ENCODE measurements at regions not wholly inside any gene's neighbourhood (a gene's known extent, or its start where the extent isn't known, plus 50 kb on each side); places are given as distances from the start of the nearest gene placed in this dataset.
"Not testable (repeated sequence)": the region's sequence is repeated elsewhere in the genome, so short reads cannot be mapped to it uniquely, and the experiment has no call there.

DNA sequence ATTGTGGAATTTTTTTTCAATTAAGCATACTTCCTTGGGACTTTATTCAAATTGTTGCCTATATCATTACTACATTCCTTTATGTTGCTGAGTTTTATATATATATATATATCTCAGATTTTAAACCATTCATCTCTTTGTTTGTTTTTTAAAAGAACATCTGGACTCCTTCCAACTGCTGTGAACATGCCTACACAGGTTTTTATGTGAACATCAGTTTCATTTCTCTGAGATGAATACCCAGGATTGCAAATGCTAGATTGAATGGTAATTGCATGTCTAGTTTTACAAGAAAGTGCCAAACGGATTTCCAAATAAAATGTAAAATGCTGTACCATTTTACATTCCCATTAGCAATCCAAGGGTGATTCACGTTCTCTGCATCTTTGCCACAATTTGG, 1289.3 kb downstream of the HACE1 start:
- DNase-seq (ENCODE audit: low spot score): no peak

DNA sequence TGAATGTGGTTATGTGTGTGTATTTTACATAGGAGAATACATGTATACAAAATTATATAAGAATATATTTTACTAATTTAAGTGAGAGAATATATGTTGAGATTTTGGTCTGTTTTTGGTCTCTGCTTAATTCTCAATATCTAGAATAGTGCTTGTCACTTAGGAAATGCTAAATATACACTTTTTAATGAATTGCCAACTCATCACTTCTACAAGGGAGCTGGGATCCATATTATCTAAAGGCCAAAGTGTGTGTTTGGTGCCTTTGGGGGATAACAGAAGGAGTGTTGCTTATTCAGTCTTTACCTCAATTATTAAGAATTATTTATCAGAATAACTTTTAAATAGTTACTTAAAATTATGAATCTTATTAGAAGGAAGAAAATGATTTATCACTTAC, 1304.8 kb downstream of the HACE1 start:
- DNase-seq (ENCODE audit: low spot score): no peak

DNA sequence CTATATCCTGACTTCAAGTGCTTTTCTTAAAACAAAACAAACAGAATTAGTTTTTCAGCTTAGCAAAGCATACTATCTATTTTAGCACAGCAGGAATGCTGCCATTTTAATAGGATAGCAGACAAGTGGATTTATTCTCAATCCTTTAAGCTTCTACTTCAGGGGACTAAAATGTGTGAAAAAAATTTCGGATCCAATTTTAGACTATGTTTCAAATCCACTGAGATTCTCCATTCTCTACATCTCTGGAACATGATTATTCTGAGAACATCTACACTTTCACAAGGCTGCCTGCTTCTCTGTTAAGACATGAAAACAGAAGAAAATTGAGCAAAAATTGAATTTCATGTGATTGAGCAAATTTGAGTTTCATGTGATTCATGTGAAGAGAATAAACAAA, 1321.3 kb downstream of the HACE1 start:
- no peak for DNase-seq (ENCODE audit: low spot score)

DNA sequence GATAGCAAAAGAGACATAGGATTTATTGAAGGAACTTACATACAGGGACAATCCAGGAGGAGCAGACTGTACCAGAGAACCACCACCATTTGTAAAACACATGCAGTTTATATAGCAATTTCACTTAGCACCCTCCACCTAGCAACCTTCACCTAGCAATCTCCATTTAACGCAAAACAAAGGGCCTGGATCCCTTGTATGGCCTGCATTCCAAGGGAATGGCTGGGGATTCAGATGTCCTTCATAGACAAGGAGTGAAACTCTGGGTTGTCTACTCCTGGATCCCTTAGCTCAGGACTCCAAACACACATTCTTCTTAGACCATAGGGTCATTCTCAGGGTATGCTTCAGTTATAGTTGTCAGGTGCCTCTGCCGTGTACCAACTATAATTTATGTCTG, 1324.9 kb downstream of the HACE1 start:
- DNase-seq (ENCODE audit: low spot score): no peak

DNA sequence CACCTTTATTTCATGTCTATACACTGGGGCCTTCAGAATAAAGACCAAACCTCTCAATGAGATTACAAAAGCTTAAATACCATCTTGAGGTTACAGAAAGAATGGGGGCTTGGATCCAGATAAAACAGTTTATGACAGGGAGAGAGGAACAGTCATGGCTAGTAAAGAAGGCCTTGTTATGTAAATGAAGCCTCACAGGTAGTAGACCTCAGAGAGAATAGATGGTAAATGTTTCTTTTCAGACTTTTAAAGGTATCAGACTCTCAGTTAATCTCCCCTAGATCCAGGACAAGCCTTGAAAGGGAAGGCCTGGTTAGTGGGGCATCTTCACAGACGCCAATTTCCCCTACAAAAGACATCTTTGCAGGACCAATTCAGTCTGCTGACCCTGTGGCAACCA, 1325.6 kb downstream of the HACE1 start:
- DNase-seq (ENCODE audit: low spot score): no peak

DNA sequence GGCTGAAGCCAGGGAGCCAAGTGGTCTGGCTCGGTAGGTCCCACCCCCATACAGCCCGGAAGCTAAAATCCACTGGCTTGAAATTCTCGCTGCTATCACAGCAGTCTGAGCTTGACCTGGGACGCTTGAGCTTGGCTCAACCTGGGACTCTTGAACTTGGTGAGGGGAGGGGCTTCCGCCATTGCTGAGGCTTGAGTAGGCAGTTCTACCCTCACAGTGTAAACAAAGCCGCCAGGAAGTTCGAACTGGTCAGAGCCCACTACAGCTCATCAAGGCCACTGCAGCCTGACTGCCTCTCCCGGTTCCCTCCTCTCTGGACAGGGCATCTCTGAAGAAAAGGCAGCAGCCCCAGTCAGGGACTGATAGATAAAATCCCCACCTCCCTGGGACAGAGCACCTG, 1337.7 kb downstream of the HACE1 start:
- no peak for DNase-seq (ENCODE audit: low spot score)

DNA sequence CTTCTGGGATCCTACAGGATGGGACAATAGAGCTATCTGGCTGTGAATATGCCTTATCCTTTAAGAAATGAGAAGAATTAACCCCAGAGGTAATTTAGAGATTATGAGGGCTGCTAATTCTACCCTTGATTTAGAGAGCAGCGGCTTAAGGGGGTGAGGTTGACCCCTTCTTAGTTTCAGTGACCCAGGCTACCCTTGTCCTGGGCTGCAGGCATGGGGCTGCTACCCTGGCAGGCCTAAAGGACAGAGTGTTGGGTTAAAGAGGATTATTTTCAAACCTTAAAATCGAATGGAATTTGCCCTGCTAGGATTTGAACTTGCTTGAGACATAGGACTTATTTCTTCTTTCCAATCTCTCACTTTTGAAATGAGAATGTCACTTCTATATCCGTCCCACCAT, 1343.4 kb downstream of the HACE1 start:
- DNase-seq (ENCODE audit: low spot score): peak; percentile 38

DNA sequence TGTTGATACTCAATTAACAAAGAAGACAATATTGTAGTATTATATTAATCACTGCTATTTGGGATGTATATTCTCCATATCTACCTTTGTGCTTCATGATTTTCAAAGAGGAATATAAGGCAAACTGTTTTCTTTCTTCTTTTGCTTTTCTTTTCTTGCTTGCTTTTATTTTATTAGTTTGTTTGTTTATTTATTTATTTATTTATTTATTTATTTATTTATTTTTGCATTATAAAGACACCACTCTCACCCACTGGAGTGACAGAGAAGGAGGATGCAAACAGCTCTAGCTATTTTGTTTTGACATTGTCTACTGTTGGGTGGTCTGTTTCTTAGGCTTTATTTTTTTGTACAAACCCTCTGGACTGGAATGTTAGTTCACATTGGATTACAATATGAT, 1352.7 kb downstream of the HACE1 start:
- no peak for DNase-seq (ENCODE audit: low spot score)

DNA sequence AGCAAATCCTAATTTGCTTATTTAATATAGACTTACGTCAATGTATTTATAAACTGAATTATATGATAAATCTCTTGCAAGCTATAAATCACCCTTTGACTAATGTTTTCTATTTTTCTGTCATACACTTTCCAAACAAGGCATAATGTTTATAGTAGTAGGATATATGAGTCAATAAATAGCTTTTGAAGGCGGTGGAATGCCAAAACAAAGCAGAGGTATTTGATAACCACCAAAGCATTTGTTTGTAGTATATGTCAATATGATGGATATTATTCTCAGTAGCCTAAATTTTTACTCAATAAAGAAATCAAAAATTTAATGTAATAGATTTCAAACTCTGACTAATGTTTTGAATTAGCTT, 1354.6 kb downstream of the HACE1 start:
- no peak for DNase-seq (ENCODE audit: low spot score)

DNA sequence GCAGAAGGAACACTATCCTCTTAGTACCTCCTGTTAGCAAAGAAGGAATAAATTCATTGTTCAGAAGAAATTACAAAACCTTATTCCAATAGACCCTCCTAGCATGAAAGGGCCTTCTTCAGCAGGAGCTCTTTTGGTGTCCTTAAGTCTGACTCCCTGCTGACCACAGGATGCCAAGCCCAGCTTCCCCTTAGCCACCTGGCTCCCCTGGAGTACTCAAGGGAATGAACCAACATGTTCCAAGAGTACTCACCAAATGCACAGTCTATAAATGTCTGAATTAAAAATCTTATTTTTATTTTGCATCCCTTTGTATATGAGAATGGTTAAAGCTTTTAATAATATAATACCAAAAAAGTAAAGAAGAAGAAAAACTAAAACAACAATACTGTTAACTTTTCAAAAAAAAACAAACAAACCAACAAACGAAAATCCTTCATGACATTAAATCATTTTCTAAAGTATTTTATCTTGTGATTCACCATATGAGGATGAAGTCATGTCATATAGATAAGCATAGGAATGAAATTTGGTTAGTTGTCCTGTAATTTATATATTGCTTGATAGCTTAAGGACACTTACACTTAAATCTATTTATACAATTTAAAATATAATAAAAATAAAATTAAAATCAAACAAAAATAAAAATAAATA, 1355.1 kb downstream of the HACE1 start:
- DNase-seq (ENCODE audit: low spot score): no peak

DNA sequence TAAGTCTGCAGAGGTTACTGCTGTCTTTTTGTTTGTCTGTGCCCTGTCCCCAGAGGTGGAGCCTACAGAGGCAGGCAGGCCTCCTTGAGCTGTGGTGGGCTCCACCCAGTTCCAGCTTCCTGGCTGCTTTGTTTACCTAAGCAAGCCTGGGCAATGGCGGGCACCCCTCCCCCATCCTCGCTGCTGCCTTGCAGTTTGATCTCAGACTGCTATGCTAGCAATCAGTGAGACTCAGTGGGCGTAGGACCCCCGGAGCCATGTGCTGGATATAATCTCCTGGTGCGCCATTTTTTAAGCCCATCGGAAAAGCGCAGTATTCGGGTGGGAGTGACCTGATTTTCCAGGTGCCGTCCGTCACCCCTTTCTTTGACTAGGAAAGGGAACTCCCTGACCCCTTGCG, 1363.1 kb downstream of the HACE1 start:
- DNase-seq (ENCODE audit: low spot score): not testable (repeated sequence)

DNA sequence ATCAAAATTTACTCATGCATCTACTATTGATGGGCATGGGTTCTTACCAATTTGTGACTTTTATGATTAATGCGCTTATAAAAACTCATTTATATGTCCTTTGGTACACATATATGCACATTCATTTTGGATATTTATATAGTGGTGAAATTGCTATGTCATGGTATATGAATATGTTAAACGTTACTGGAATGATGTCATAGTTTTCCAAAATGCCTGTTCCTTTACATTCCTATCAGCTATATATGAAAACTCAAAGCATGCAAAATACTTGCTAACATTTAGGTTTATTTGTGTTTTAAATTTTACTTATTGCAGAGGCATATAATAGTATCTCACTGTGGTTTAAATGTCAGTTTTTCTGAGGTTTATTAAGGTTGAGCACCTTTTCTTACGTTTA, 1403.1 kb downstream of the HACE1 start:
- DNase-seq (ENCODE audit: low spot score): no peak

DNA sequence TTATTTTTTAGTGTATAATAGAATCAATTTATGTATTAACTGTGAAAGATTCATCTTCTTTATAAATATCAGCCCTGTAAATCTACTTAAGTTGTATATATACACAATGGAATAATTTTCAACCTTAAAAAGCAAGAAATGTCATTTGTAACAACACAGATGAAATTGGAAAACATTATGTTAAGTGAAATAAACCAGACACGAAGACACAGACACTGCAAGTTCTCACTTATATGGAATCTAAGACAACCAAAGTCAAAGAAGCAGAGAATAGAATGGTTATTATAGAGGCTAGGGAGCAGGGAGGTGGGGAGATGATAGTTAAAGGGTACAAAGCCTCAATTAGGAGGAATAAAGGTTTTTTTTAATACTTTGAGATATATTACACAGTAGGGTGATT, 1404.4 kb downstream of the HACE1 start:
- no peak for DNase-seq (ENCODE audit: low spot score)

DNA sequence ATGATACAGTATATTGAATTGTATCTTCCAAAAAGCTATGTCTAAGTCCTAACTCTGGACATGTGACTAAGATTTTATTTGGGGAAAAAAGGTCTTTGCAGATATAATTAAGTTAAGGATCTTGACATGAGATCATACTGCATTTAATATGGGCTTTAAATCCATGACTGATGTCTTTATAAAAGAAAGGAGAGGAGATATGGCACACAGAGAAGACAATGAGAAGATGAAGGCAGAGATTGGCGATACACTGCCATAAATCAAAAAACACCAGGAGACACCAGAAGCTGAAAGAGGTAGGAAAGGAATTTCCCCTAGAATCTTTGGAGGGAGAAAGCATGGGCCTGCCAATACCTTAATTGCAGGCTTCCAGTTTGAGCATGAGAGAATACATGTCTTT, 1450.2 kb downstream of the HACE1 start:
- DNase-seq (ENCODE audit: low spot score): no peak

DNA sequence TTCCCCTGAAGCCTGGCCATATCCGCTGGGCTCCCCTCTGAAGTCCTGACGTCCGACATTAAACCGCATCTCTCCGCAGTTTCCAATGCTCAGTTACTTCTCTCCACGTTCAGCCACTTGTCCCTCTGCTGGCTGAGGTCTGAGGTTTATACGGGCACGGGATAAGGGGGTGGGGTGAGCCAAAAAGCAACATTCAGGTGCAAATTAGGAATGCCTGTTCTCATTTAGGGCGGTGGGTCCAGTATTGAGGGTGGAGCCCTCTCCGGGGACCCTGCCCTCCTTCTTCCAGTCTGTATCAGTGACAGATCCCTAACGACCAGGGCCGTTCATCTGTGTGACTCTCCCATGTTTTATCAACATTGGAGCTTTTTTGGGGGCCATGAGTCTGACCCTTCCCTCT, 1454.4 kb downstream of the HACE1 start:
- DNase-seq (ENCODE audit: low spot score): no peak

DNA sequence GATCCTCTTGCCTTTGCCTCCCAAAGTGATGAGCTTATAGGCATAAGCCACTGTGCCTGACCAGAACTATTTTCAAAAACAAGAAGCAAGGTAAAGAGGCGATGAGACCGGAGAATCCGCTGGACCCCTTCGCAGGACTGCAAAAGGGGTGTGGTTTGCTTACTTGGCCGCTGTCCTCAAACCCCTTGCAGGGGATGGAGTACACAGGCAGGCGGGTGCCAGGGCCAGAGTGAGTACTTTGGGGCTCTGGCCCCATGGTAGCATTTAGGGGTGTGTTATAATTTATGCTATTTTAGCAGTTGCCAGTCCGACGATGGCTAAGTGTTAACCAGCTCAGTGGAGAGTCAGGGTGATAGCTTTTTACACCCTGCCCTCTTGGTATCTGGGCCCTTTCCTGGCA, 1454.9 kb downstream of the HACE1 start:
- no peak for DNase-seq (ENCODE audit: low spot score)

DNA sequence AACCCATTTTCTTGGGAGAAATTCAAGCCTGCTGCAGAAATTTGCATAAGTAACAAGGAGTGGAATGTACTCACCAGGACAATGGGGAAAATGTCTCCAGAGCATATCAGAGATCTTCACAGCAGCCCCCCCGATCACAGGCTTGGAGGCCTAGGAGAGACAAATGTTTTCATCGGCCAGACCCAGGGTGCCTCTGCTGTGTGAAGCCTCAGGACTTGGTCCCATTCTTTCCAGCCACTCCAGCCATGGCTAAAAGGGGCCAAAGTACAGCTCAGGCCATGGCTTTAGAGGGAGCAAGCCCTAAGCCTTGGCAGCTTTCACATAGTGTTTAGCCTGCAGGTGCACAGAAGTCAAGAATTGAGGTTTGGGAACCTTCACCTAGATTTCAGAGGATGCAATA, 1463.0 kb downstream of the HACE1 start:
- no peak for DNase-seq (ENCODE audit: low spot score)

DNA sequence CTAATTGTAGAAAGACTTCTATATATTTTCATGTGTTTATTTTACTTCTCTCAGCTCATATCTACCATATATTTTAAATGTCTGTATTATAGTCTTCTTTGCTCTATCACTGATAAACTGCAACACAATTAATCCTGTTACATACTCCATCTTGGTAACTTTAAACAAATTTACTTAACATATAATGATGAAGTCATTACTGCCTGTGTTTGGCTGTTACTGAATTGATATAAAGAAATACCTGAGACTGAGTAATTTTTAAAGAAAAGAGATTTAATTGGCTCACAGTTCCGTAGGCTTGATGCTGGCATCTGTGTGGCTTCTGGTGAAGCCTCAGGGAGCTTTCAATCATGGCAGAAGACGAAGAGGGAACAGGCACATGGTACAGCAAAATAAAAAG, 1480.4 kb downstream of the HACE1 start:
- no peak for DNase-seq (ENCODE audit: low spot score)

DNA sequence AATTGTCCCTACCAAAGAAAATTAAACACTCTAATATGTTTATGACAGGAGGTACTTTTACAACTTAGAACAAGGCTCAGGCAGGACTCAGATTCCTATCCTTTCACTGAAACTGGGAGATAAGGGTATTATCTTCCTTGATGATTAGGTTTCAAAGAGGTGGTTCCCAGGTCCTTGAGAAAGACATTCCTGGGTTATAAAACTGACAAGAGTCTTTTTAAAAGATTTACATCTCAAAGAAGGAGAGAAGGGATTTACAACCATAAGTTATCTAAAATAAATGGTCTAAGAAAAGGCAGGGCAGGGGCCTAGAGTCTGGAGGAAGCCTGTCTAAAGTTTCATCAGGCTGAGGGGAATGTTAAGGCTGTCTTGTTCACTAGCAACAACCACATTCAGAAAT, 1492.5 kb downstream of the HACE1 start:
- DNase-seq (ENCODE audit: low spot score): no peak

DNA sequence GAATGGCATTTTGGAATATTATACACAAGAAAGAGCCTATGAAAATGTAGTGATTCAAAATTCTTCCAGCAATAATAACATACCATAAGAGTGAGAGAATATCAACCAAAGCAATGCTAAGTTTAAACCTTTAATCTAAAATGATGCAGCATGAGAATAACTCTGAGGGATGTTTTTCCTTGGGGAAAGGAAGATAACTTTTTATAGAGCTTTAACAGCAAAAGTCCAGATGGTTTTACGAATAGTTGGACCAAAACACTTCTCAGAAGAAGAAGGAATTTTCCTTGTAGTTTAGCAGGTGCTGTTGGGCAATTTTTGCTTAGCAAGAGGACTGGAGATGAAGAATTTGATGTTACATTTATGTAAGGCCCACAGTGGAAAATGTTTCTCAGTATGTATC, 1503.2 kb downstream of the HACE1 start:
- DNase-seq (ENCODE audit: low spot score): no peak

DNA sequence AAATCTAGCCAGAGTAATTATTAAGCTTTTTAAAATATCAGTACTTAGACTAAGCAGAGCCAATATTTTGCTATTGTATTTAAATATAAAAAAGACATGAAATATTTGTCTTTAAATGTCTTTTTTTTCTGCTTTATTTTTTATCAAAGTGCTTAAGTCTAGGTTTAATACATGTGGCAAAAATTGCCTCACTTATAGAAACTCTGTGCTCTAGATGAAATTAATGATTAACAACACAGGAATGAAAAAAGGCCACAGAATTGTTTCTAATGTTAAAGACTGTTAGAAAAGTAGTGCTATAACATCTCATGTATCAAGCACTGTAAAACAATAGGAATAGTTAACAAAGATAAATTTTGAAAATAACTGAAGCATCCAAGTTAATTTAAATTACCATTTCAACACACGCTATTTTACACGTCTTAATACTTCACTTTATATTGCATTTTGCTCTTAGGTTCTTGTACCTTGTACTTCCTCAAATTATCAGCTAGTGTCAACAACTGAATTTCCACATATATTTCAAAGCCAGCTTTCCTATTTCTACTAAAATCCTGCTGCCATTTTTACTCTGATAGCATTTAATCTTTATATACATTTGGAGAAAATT, 1515.1 kb downstream of the HACE1 start:
- DNase-seq (ENCODE audit: low spot score): no peak

DNA sequence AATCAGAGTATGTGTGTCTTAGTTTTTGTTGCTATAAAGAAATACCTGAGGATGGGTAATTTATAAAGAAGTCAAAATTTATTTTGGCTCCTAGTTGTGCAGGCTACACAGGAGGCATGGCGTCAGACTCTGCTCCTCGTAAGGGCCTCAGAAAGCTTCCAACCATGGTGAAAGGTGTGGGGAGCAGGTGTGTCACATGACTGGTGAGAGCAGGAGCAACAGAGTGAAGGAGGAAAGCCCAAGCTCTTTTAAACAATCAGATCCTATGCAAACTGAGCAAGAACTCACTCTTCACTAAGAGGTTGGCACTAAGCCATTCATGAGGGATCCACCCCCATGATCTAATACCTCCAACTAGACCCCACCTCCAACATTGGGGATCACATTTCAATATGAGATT, 1524.3 kb downstream of the HACE1 start:
- DNase-seq (ENCODE audit: low spot score): no peak

DNA sequence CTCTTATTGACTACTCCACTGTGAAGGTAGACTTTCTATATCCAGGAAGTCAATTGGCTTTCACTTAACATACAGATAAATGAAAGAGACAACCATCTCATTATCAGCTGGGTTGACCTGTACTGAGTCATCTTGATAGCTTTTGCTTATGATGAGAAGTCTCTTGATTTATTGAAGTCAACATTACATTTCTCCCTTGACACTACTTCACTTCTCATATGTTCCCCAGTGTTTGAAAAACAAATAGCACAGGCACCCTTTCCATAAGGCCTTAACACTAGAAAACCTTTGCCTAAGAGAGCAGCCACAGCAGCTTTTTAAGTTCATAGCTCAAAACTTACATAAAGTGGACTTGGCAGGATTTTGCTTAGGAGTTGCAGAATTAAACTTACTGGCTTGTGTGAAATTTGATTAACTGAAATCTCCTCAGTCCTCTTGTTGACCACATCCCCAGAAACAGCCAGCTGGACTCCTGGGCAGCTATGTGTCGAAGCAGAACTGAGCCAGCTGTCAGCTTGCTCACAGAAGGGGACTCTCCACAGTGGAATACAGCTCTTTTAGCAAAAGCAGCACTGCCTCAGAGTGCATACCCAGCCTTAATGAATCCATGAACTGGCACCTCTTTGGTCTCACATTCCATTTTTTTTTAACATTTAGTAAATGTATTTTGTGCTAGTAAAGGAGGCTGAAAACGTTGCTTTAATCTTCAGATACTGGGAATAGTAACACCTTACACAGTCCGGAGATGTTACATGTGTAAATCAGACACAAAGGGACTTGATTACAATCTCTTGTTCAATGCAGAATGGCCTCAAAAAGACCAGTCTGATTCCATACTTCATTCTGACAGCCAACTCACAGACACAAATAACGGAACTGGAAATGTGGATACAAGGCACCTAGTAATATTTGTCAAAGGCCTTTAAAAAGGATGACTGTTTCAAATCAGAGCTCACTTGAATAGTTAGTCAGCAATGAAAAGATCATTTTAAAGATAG, 1532.7 kb downstream of the HACE1 start:
- no peak for DNase-seq (ENCODE audit: low spot score)
